Small intestine (tissue), 7 donors: ENCODE measurements at regions not wholly inside any gene's neighbourhood (a gene's known extent, or its start where the extent isn't known, plus 50 kb on each side); places are given as distances from the start of the nearest gene placed in this dataset.

Experiments
- DNase-seq, 2 donors: peaks; one replicate each; pipeline versions ENCODE4 v3.0.0 to v3.0.0-alpha.2; 2013
- FAIRE-seq: peaks from 2 replicates; lab custom pipeline; 2012; peaks lifted over from hg19 to GRCh38; lab: Jason Lieb, UNC
- H3K27ac ChIP-seq, 3 donors: one replicate each; pipeline ENCODE4 v1.5.1; 2013; ENCODE audit warnings: low read length in 2 of 3, mild to moderate bottlenecking in 2 of 3, control low read depth in 1 of 3, inconsistent platforms in 1 of 3, low read depth in 1 of 3, moderate library complexity in 1 of 3
- H3K27me3 ChIP-seq, 3 donors: one replicate each; pipeline ENCODE4 v1.6.1; 2013; ENCODE audit warnings: low read length in 3 of 3, inconsistent platforms in 1 of 3; ENCODE audit not compliant: control insufficient read depth in 3 of 3, insufficient read depth in 3 of 3
- H3K36me3 ChIP-seq, 3 donors: one replicate each; pipeline ENCODE4 v1.6.1; 2013; ENCODE audit warnings: low read length in 3 of 3, inconsistent platforms in 1 of 3, low read depth in 1 of 3, mild to moderate bottlenecking in 1 of 3, moderate library complexity in 1 of 3; ENCODE audit not compliant: control insufficient read depth in 3 of 3, insufficient read depth in 2 of 3
- H3K4me1 ChIP-seq, 3 donors: one replicate each; pipeline ENCODE4 v1.6.1; 2013; ENCODE audit warnings: low read length in 2 of 3, inconsistent platforms in 1 of 3, low read depth in 1 of 3, mild to moderate bottlenecking in 1 of 3, moderate library complexity in 1 of 3; ENCODE audit not compliant: control insufficient read depth in 3 of 3, insufficient read depth in 2 of 3
- H3K4me3 ChIP-seq, 3 donors: one replicate each; pipeline ENCODE4 v1.5.1; 2013; ENCODE audit warnings: low read length in 3 of 3, control low read depth in 1 of 3, inconsistent platforms in 1 of 3, low read depth in 1 of 3, mild to moderate bottlenecking in 1 of 3, moderate library complexity in 1 of 3
- H3K9me3 ChIP-seq, 2 donors: one replicate each; pipeline ENCODE4 v1.6.1; 2013; ENCODE audit warnings: low read depth in 1 of 2, low read length in 1 of 2; ENCODE audit not compliant: control insufficient read depth in 2 of 2, insufficient read depth in 1 of 2
- WGBS, 3 donors: extraction: QIAGEN DNeasy Blood & Tissue Kit; methylation state at CpG; one replicate each; pipeline ENCODE4 v1.1.7; 2013; 5-methylcytosine and 5-hydroxymethylcytosine counted together
- donor health status: healthy with polysubstance abuse.
- donor health status: control.
- donor health status: control.
- donor health status: Bipolar disorder and iron deficiency.
- donor health status: healthy.

DNA sequence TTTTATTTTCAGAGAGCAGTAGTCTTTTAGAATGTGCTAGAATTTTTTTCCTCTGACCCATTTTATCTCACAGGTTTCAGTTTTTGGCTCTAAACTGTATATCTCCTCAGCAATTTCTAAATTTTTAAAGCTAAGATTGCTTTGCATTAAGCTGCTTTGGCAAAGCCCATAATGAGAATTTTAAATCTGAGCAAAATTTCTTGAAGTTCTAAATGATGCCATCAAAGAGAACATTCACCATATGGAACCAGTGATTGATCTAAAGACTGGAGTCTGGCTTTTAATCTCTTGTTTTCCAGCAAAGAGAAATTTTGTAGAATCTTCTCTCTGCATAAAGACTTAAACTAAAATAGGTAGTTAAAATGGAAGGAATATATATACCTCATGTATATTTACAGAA is 313.6 kb downstream of the TBC1D32 start:
- Histone ChIP-seq H3K4me3 (no peak overlapping the region), H3K36me3 (no peaks in the 10 kb centered on the region), H3K27ac (no peak overlapping the region), H3K27me3 (no peaks in the 10 kb centered on the region), H3K4me1 (no peaks in the 10 kb centered on the region), H3K9me3 (no peaks in the 10 kb centered on the region)
- DNase-seq (no peak), FAIRE-seq (no peak)

DNA sequence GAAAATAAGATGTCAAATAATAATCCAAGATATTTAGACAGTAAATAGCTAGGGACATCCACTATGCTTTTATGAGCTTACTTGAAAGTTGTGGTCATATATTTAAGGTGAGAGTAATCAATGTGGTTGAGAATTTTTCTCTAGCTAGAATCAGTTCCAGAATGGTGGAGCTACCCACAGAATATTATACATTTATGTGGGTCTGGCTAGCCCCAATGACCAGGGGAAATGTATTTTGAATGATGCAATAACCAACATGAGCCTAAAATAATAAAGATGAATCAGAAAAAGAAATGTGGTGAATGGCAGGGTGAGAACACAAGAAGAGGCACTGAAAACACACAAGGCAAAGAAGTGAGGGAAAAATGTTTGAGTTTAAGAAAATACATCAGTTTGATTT is 325.7 kb downstream of the TBC1D32 start:
- Histone ChIP-seq H3K27me3 (no peaks in the 10 kb centered on the region), H3K9me3 (peaks cover 0 to 2% of the 10 kb centered on the region in 2 donors), H3K27ac (no peak overlapping the region), H3K36me3 (no peaks in the 10 kb centered on the region), H3K4me3 (no peak overlapping the region), H3K4me1 (no peaks in the 10 kb centered on the region)
- DNase-seq (no peak), FAIRE-seq (no peak)

DNA sequence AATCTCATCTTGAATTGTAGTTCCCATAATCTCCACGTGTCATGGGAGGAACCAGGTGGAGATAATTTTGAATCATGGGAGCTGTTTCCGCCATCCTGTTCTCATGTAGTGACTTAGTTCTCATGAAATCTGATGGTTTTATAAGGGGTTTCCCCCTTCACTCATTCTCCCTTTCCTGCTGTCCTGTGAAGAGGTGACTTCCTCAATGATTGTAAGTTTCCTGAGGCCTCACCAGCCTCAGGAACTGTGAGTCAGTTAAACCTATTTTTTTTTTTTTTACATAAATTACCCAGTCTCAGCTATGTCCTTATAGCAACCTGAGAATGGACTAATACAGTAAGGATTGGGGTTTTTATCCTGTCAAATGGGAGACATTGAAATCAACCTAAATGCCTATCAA is 328.3 kb downstream of the TBC1D32 start:
- no peak overlapping the region for H3K4me3 ChIP-seq
- WGBS, 3 donors = 67 to 74% (median 69%) methylated on average over 2 of the region's 2 CpGs
- H3K27me3 ChIP-seq = no peaks in the 10 kb centered on the region
- no peaks in the 10 kb centered on the region for H3K36me3 ChIP-seq
- DNase-seq (no peak), FAIRE-seq (no peak)
- no peak overlapping the region for H3K27ac ChIP-seq
- H3K9me3 ChIP-seq = peaks cover 0 to 4% of the 10 kb centered on the region in 2 donors
- H3K4me1 ChIP-seq = no peaks in the 10 kb centered on the region

DNA sequence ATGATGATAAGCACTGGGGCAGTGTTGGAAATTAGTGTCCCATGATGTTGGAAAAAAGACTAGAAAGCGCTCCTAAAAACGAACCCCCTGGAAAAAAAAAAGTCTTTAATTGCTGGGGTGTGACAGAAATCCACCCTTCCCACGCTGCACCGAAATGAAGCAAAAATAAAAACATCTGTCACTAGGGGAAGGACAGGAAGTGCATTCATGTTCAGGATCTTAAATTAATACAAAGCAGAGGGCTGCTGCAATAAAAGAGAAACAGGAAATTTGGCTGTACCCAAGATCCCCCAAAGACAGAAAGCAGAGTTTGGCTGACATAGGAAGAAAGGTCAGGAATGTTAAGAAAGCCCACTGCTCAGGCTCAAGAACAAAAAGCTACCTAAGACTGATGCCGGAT is 333.9 kb downstream of the TBC1D32 start:
- Histone ChIP-seq H3K4me1 (no peaks in the 10 kb centered on the region), H3K27me3 (no peaks in the 10 kb centered on the region), H3K9me3 (peaks cover 0 to 4% of the 10 kb centered on the region in 2 donors), H3K36me3 (no peaks in the 10 kb centered on the region), H3K27ac (no peak overlapping the region), H3K4me3 (no peak overlapping the region)
- DNase-seq (no peak), FAIRE-seq (no peak)
- WGBS, 3 donors = 47 to 69% (median 67%) methylated on average over 5 of the region's 5 CpGs

DNA sequence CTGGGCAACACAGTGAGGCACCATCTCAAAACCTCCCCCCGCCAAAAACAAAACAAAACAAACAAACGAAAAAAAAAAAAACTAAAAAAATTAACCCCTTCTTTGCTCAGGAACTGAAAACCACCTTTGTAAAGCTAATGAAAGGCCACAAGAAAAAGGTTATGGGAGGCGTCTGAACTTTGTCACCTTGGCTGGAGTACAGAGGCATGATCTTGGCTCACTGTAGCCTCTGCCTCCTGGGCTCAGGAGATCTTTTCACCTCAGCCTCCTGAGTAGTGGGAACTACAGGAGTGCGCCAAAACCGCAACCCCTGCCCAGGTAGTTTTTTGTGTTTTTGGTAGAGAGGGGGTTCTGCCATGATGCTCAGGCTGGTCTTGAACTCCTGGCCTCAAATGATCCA is 337.9 kb downstream of the TBC1D32 start:
- no peak for DNase-seq
- no peaks in the 10 kb centered on the region for H3K9me3 ChIP-seq
- 38 to 59% (median 43%) methylated on average over 5 of the region's 5 CpGs for WGBS, 3 donors
- no peak overlapping the region for H3K27ac ChIP-seq
- H3K4me3 ChIP-seq = no peak overlapping the region
- no peaks in the 10 kb centered on the region for H3K27me3 ChIP-seq
- no peaks in the 10 kb centered on the region for H3K4me1 ChIP-seq
- no peak for FAIRE-seq
- no peaks in the 10 kb centered on the region for H3K36me3 ChIP-seq

DNA sequence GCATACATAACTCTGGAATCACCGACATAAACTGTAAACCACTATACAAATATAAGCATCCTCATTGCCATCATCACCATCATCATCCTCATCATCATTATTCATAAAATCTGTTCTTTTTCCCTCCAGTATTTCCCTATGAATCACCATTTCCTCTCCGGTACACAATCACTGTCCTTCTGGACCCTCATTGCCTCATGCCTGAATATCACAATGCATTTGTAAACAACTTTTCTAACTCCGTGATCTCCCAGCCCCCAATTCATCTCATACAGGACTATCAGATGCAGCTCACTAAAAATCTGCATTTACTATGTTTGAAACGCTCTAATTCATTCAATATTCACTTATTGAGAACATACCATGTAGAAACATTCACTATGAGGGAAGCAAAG is 339.7 kb downstream of the TBC1D32 start:
- FAIRE-seq = no peak
- WGBS, 3 donors = 66 to 80% (median 72%) methylated on average over 4 of the region's 4 CpGs
- H3K27me3 ChIP-seq = no peaks in the 10 kb centered on the region

DNA sequence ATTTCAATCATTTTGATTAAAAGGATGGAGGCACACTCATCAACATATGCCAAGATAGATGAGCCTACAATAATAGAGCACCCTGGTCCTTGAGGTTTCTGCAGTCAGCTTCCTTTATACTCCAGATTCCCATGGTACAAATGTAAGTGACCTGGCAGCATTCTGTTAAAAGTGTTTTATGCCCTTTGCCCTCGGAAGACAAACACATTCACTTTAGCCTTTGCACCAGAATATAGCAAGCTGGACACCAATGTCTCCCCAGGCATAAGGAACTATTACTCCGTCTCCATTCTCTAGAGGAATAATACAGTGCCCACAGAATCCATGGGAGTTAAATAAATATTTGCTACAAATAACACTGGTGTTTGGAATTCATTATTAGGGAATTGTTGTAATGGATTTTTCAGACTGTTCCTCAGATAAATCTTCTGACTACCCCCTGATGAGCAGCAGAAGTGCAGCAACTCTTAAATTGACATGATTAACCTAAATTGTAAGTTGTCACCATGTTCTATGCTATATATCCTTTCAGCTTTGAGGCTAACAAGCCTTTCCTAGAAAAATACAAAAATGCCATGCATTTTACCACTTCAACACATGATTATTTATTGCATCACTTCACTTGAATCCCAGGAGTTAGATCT is 340.2 kb downstream of the TBC1D32 start:
- no peaks in the 10 kb centered on the region for H3K27me3 ChIP-seq
- H3K4me3 ChIP-seq = no peak overlapping the region
- H3K9me3 ChIP-seq = no peaks in the 10 kb centered on the region
- WGBS, 3 donors = 53 to 68% (median 55%) methylated on average over 2 of the region's 2 CpGs
- no peaks in the 10 kb centered on the region for H3K4me1 ChIP-seq
- no peaks in the 10 kb centered on the region for H3K36me3 ChIP-seq
- DNase-seq (peak in 1 of 2 donors; percentile 3), FAIRE-seq (no peak)
- H3K27ac ChIP-seq = no peak overlapping the region

More for the DNA sequence above, 339.7 kb downstream of the TBC1D32 start:
- no peak overlapping the region for H3K27ac ChIP-seq
- no peaks in the 10 kb centered on the region for H3K36me3 ChIP-seq
- no peaks in the 10 kb centered on the region for H3K4me1 ChIP-seq
- H3K9me3 ChIP-seq = no peaks in the 10 kb centered on the region
- H3K4me3 ChIP-seq = no peak overlapping the region
- no peak for DNase-seq

DNA sequence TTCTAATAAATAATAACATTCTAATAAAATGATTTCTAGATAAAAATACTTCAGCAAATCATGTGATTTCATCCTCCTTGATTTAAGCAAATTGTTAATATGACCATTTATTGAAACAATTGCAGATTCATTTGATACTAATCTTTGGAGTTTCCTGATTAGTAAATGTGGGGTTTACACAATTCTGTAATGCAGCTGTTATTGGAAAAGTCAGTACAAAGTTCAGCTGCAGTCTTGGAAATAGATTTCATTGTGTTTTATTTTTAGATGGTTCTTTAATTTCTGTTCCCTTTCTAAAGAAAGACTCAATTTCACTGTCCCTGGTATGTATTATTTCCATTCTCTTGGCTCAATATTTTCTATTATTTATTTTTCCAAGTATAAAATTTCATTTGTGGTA is 342.0 kb downstream of the TBC1D32 start:
- FAIRE-seq (no peak), DNase-seq (no peak)
- H3K4me1 ChIP-seq = no peaks in the 10 kb centered on the region
- H3K9me3 ChIP-seq = no peaks in the 10 kb centered on the region
- H3K27me3 ChIP-seq = no peaks in the 10 kb centered on the region
- no peak overlapping the region for H3K27ac ChIP-seq
- no peak overlapping the region for H3K4me3 ChIP-seq
- no peaks in the 10 kb centered on the region for H3K36me3 ChIP-seq

DNA sequence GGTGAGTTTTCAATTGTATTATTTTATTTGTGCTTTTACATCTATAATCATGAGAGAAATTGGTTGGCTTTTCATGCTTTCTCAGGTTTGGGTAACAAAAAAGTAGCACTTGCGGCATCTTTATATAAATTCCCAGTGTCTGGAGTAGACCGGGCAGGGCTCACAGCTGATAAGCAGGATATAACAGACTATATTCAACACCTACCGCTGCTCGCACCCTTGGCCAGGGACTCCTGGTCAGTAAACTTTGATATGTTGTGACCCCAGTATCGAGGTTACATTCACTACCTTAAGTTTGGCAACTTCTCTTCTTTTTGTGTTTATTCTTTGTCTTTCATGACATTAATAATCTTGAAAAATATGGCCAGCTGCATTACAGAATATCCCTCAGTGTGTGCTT is 343.4 kb downstream of the TBC1D32 start:
- Histone ChIP-seq H3K27ac (no peak overlapping the region), H3K27me3 (no peaks in the 10 kb centered on the region), H3K4me1 (no peaks in the 10 kb centered on the region), H3K9me3 (no peaks in the 10 kb centered on the region), H3K36me3 (no peaks in the 10 kb centered on the region), H3K4me3 (no peak overlapping the region)
- FAIRE-seq = no peak
- WGBS, 3 donors = 83 to 88% (median 87%) methylated on average over 5 of the region's 5 CpGs
- no peak for DNase-seq
